ENCODE measurements at regions not wholly inside any gene's neighbourhood (a gene's known extent, or its start where the extent isn't known, plus 50 kb on each side); places are given as distances from the start of the nearest gene placed in this dataset.
"Not testable (repeated sequence)": the region's sequence is repeated elsewhere in the genome, so short reads cannot be mapped to it uniquely, and the experiment has no call there.

- no peaks in the 10 kb centered on the region for H3K27me3 ChIP-seq (replicated peaks; ENCODE audit: control insufficient read depth, insufficient read depth, low read length)
- no peak overlapping the region for H3K4me3 ChIP-seq (replicated peaks; ENCODE audit: low read depth, low read length)
- TF ChIP-seq CTCF (IDR thresholded peaks at IDR 0.05; ENCODE audit: insufficient read depth, low read length, poor library complexity, severe bottlenecking) = no peak
Observed at GRCh38 chr13:55120631-55121030, 2020.1 kb upstream of the PRR20A start.

GRCh38 chr13:55155046-55155445, 1985.7 kb upstream of the PRR20A start:
- Histone ChIP-seq H3K27me3 (replicated peaks; ENCODE audit: control insufficient read depth, insufficient read depth, low read length) (no peaks in the 10 kb centered on the region), H3K36me3 (ENCODE audit: control insufficient read depth, insufficient read depth, low read length) (no peaks in the 10 kb centered on the region), H3K4me3 (replicated peaks; ENCODE audit: low read depth, low read length) (no peak overlapping the region)
- no peak for DNase-seq (ENCODE audit: extremely low read depth, insufficient read length)
- no peak for TF ChIP-seq CTCF (IDR thresholded peaks at IDR 0.05; ENCODE audit: insufficient read depth, low read length, poor library complexity, severe bottlenecking)

More at GRCh38 chr13:55120631-55121030, 2020.1 kb upstream of the PRR20A start:
- no peaks in the 10 kb centered on the region for H3K36me3 ChIP-seq (ENCODE audit: control insufficient read depth, insufficient read depth, low read length)
- DNase-seq (ENCODE audit: extremely low read depth, insufficient read length) = no peak

GRCh38 chr13:55159765-55160164, 1981.0 kb upstream of the PRR20A start:
- Histone ChIP-seq H3K4me3 (replicated peaks; ENCODE audit: low read depth, low read length) (no peak overlapping the region), H3K36me3 (ENCODE audit: control insufficient read depth, insufficient read depth, low read length) (no peaks in the 10 kb centered on the region), H3K27me3 (replicated peaks; ENCODE audit: control insufficient read depth, insufficient read depth, low read length) (no peaks in the 10 kb centered on the region)
- no peak for TF ChIP-seq CTCF (IDR thresholded peaks at IDR 0.05; ENCODE audit: insufficient read depth, low read length, poor library complexity, severe bottlenecking)
- no peak for DNase-seq (ENCODE audit: extremely low read depth, insufficient read length)

- DNase-seq (ENCODE audit: extremely low read depth, insufficient read length) = no peak
- H3K36me3 ChIP-seq (ENCODE audit: control insufficient read depth, insufficient read depth, low read length) = no peaks in the 10 kb centered on the region
- no peaks in the 10 kb centered on the region for H3K27me3 ChIP-seq (replicated peaks; ENCODE audit: control insufficient read depth, insufficient read depth, low read length)
- TF ChIP-seq CTCF (IDR thresholded peaks at IDR 0.05; ENCODE audit: insufficient read depth, low read length, poor library complexity, severe bottlenecking) = no peak
- H3K4me3 ChIP-seq (replicated peaks; ENCODE audit: low read depth, low read length) = no peak overlapping the region
Observed at GRCh38 chr13:55160867-55161266, 1979.9 kb upstream of the PRR20A start.

GRCh38 chr13:55178582-55178981, 1962.1 kb upstream of the PRR20A start:
- not testable (repeated sequence) for H3K36me3 ChIP-seq (ENCODE audit: control insufficient read depth, insufficient read depth, low read length)

GRCh38 chr13:55190996-55191395, 1949.7 kb upstream of the PRR20A start:
- no peak for TF ChIP-seq CTCF (IDR thresholded peaks at IDR 0.05; ENCODE audit: insufficient read depth, low read length, poor library complexity, severe bottlenecking)
- Histone ChIP-seq H3K4me3 (replicated peaks; ENCODE audit: low read depth, low read length) (no peak overlapping the region), H3K27me3 (replicated peaks; ENCODE audit: control insufficient read depth, insufficient read depth, low read length) (no peaks in the 10 kb centered on the region), H3K36me3 (ENCODE audit: control insufficient read depth, insufficient read depth, low read length) (no peaks in the 10 kb centered on the region)
- no peak for DNase-seq (ENCODE audit: extremely low read depth, insufficient read length)

More at GRCh38 chr13:55178582-55178981, 1962.1 kb upstream of the PRR20A start:
- H3K4me3 ChIP-seq (replicated peaks; ENCODE audit: low read depth, low read length); DNase-seq (ENCODE audit: extremely low read depth, insufficient read length); H3K27me3 ChIP-seq (replicated peaks; ENCODE audit: control insufficient read depth, insufficient read depth, low read length): not testable (repeated sequence)

Data from GM06990 (cell line).